Astrocyte (in vitro differentiated cells and primary cell): ENCODE measurements at regions not wholly inside any gene's neighbourhood (a gene's known extent, or its start where the extent isn't known, plus 50 kb on each side); places are given as distances from the start of the nearest gene placed in this dataset.

Experiments used
- DNase-seq: peaks from one replicate; pipeline ENCODE4 v3.0.0-alpha.2; 2010; ENCODE audit warnings: low read depth
- FAIRE-seq: peaks from 2 replicates; lab custom pipeline; 2011; peaks lifted over from hg19 to GRCh38; lab: Jason Lieb, UNC
- H2AFZ ChIP-seq: 2 replicates; pipeline ENCODE4 v1.6.0; 2012; ENCODE audit warnings: low read depth, low read length, inconsistent platforms
- H3K27ac ChIP-seq: 2 replicates; pipeline ENCODE4 v1.5.1; 2011; ENCODE audit warnings: low read depth, low read length, inconsistent platforms
- H3K27me3 ChIP-seq: 2 replicates; pipeline ENCODE4 v1.6.0; 2011; ENCODE audit warnings: low read length, inconsistent platforms; ENCODE audit not compliant: insufficient read depth
- H3K36me3 ChIP-seq: 2 replicates; pipeline ENCODE4 v1.5.1; 2011; ENCODE audit warnings: low read length, inconsistent platforms; ENCODE audit not compliant: insufficient read depth
- H3K4me1 ChIP-seq: 2 replicates; pipeline ENCODE4 v1.5.1; 2011; ENCODE audit warnings: low read length, inconsistent platforms; ENCODE audit not compliant: insufficient read depth
- H3K4me2 ChIP-seq: 2 replicates; pipeline ENCODE4 v1.6.0; 2012; ENCODE audit warnings: low read length, inconsistent platforms
- H3K4me3 ChIP-seq: 2 replicates; pipeline ENCODE4 v1.5.1; 2011; ENCODE audit warnings: low read depth, mild to moderate bottlenecking, low read length, inconsistent platforms; ENCODE audit not compliant: insufficient read depth
- H3K79me2 ChIP-seq: 2 replicates; pipeline ENCODE4 v1.6.0; 2012; ENCODE audit warnings: mild to moderate bottlenecking, low read length, inconsistent platforms; ENCODE audit not compliant: insufficient read depth
- H3K9ac ChIP-seq: 2 replicates; pipeline ENCODE4 v1.6.0; 2012; ENCODE audit warnings: mild to moderate bottlenecking, low read length, inconsistent platforms
- H3K9me3 ChIP-seq: 2 replicates; pipeline ENCODE4 v1.5.1; 2012; ENCODE audit warnings: low read depth, mild to moderate bottlenecking, low read length, inconsistent platforms; ENCODE audit not compliant: insufficient read depth
- H4K20me1 ChIP-seq: 2 replicates; pipeline ENCODE4 v1.6.0; 2012; ENCODE audit warnings: low read length, inconsistent platforms; ENCODE audit not compliant: insufficient read depth
- H3K27ac Mint-ChIP-seq: one replicate; pipeline ENCODE4 v1.8.0; 2021; ENCODE audit warnings: mild to moderate bottlenecking, mixed read lengths; ENCODE audit not compliant: unreplicated experiment
- H3K27me3 Mint-ChIP-seq: one replicate; pipeline ENCODE4 v1.8.0; 2021; ENCODE audit warnings: low read depth, mixed read lengths; ENCODE audit not compliant: unreplicated experiment
- H3K36me3 Mint-ChIP-seq: one replicate; pipeline ENCODE4 v1.8.0; 2021; ENCODE audit warnings: low read depth, mixed read lengths; ENCODE audit not compliant: unreplicated experiment
- H3K4me1 Mint-ChIP-seq: one replicate; pipeline ENCODE4 v1.8.0; 2021; ENCODE audit warnings: low read depth, mixed read lengths; ENCODE audit not compliant: unreplicated experiment
- H3K4me3 Mint-ChIP-seq: one replicate; pipeline ENCODE4 v1.8.0; 2021; ENCODE audit warnings: mild to moderate bottlenecking, moderate library complexity, mixed read lengths; ENCODE audit not compliant: unreplicated experiment
- H3K9me3 Mint-ChIP-seq: one replicate; pipeline ENCODE4 v1.8.0; 2021; ENCODE audit warnings: mild to moderate bottlenecking, mixed read lengths; ENCODE audit not compliant: unreplicated experiment
- CTCF ChIP-seq: IDR thresholded peaks from 2 replicates; pipeline ENCODE4 v1.5.1; 2011; ENCODE audit warnings: low read depth, mild to moderate bottlenecking, inconsistent platforms, low read length, moderate library complexity; ENCODE audit not compliant: insufficient read depth
- EZH2 ChIP-seq: IDR thresholded peaks from 2 replicates; pipeline ENCODE4 v1.6.1; 2012; ENCODE audit warnings: mild to moderate bottlenecking, low read length, inconsistent platforms; ENCODE audit not compliant: insufficient read depth

- Histone ChIP-seq H3K4me3 (peak overlapping the region; percentile 69), H3K36me3 (no peaks in the 10 kb centered on the region), H3K9ac (peak overlapping the region; percentile 88), H3K9me3 (no peaks in the 10 kb centered on the region), H3K27ac (peak overlapping the region; percentile 88), H3K4me2 (peak overlapping the region; percentile 85), H2AFZ (no peak overlapping the region), H3K27me3 (no peaks in the 10 kb centered on the region), H4K20me1 (no peaks in the 10 kb centered on the region), H3K79me2 (peaks cover 59% of the 10 kb centered on the region), H3K4me1 (peaks cover 23% of the 10 kb centered on the region)
- Mint-ChIP-seq H3K4me1 (peaks cover 7% of the 10 kb centered on the region), H3K4me3 (no peak overlapping the region), H3K36me3 (no peaks in the 10 kb centered on the region), H3K27ac (no peak overlapping the region), H3K9me3 (peaks cover 4% of the 10 kb centered on the region), H3K27me3 (no peaks in the 10 kb centered on the region)
- no peak for TF ChIP-seq CTCF
- no peak for TF ChIP-seq EZH2
- no peak for FAIRE-seq
- DNase-seq: no peak
Observed at GRCh38 chr21:16536140-16536539, 806.4 kb downstream of the USP25 start.

GRCh38 chr21:16536643-16537434 lies 807.1 kb downstream of the USP25 start:
- no peaks in the 10 kb centered on the region for H3K27me3 ChIP-seq
- no peak overlapping the region for H3K27ac Mint-ChIP-seq
- H3K9me3 ChIP-seq: no peaks in the 10 kb centered on the region
- H3K9ac ChIP-seq: peak overlapping the region; percentile 88
- no peaks in the 10 kb centered on the region for H3K27me3 Mint-ChIP-seq
- H3K9me3 Mint-ChIP-seq: peaks cover 1% of the 10 kb centered on the region
- H3K4me3 ChIP-seq: peak overlapping the region; percentile 69
- DNase-seq (peak; percentile 62), FAIRE-seq (no peak)
- peaks cover 23% of the 10 kb centered on the region for H3K4me1 ChIP-seq
- H4K20me1 ChIP-seq: no peaks in the 10 kb centered on the region
- H3K36me3 ChIP-seq: no peaks in the 10 kb centered on the region
- H3K27ac ChIP-seq: peak overlapping the region; percentile 88
- H3K4me3 Mint-ChIP-seq: no peak overlapping the region
- no peak for TF ChIP-seq EZH2
- no peak for TF ChIP-seq CTCF
- H2AFZ ChIP-seq: no peak overlapping the region
- H3K79me2 ChIP-seq: peaks cover 53% of the 10 kb centered on the region
- no peaks in the 10 kb centered on the region for H3K36me3 Mint-ChIP-seq
- peaks cover 7% of the 10 kb centered on the region for H3K4me1 Mint-ChIP-seq
- peak overlapping the region; percentile 85 for H3K4me2 ChIP-seq

GRCh38 chr21:16537501-16537900 lies 807.7 kb downstream of the USP25 start:
- H3K4me3 Mint-ChIP-seq: no peak overlapping the region
- no peaks in the 10 kb centered on the region for H3K36me3 ChIP-seq

More at GRCh38 chr21:16537501-16537900, 807.7 kb downstream of the USP25 start:
- FAIRE-seq: no peak
- peaks cover 23% of the 10 kb centered on the region for H3K4me1 ChIP-seq
- Mint-ChIP-seq H3K4me1 (peaks cover 7% of the 10 kb centered on the region), H3K36me3 (no peaks in the 10 kb centered on the region), H3K9me3 (no peaks in the 10 kb centered on the region), H3K27ac (no peak overlapping the region), H3K27me3 (no peaks in the 10 kb centered on the region)
- peaks cover 48% of the 10 kb centered on the region for H3K79me2 ChIP-seq
- H3K9ac ChIP-seq: peak overlapping the region; percentile 88
- H2AFZ ChIP-seq: no peak overlapping the region
- H3K4me2 ChIP-seq: peak overlapping the region; percentile 85
- DNase-seq: no peak
- TF ChIP-seq EZH2 (no peak), CTCF (no peak)
- H3K27ac ChIP-seq: peak overlapping the region; percentile 88
- peak overlapping the region; percentile 69 for H3K4me3 ChIP-seq
- no peaks in the 10 kb centered on the region for H3K9me3 ChIP-seq
- H3K27me3 ChIP-seq: no peaks in the 10 kb centered on the region
- no peaks in the 10 kb centered on the region for H4K20me1 ChIP-seq
